T47D (cell line): ENCODE measurements at regions not wholly inside any gene's neighbourhood (a gene's known extent, or its start where the extent isn't known, plus 50 kb on each side); places are given as distances from the start of the nearest gene placed in this dataset.

Experiments
- DNase-seq, 2 experiments: peaks; one replicate each; pipeline versions ENCODE4 v3.0.0 to v3.0.0-alpha.2; 2011 to 2012; ENCODE audit warnings: low read depth in 1 of 2, low spot score in 1 of 2
- JUND ChIP-seq: IDR thresholded peaks from 2 replicates; pipeline ENCODE4 v1.6.1; 2012; ENCODE audit warnings: low read depth
- in situ Hi-C: cut with HindIII; loops from 2 replicates; pipeline ENCODE4 v1.10.0; 2016; ENCODE audit warnings: low sequenced_read_pairs, low pct_unique_long_range_greater_than_20kb

- in situ Hi-C loops = no loop called here
- no peak for DNase-seq
- no peak for TF ChIP-seq JUND
These were observed 72.8 kb upstream of the SPATA13 start for GRCh38 chr13:24087605-24088225.

DNA sequence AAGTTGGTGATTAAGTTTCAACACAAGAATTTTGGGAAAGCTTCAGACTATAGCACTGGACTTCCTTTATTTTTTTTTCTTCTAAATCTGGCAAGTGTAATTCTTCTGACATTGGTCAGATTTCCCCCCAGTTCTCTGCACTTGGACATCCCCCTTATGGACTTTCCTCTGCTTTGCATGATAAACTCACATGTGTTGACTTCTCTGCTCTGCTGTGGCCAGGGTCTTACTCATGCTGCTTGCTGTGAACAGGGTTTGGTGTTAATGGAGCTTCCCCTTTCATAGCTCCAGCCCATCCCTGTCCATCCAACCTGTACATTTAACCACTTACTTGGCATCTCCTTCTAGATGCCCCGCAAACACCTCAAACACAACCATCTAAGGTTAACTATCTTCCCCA, 70.5 kb upstream of the SPATA13 start:
- in situ Hi-C loops = no loop called here
- DNase-seq = no peak
- no peak for TF ChIP-seq JUND

- in situ Hi-C loops = no loop called here
- TF ChIP-seq JUND = no peak
- no peak for DNase-seq
These were observed 69.4 kb upstream of the SPATA13 start for GRCh38 chr13:24091080-24091479.

GRCh38 chr13:24092108-24092507, 68.4 kb upstream of the SPATA13 start:
- in situ Hi-C loops = no loop called here
- TF ChIP-seq JUND = no peak
- DNase-seq = no peak

DNA sequence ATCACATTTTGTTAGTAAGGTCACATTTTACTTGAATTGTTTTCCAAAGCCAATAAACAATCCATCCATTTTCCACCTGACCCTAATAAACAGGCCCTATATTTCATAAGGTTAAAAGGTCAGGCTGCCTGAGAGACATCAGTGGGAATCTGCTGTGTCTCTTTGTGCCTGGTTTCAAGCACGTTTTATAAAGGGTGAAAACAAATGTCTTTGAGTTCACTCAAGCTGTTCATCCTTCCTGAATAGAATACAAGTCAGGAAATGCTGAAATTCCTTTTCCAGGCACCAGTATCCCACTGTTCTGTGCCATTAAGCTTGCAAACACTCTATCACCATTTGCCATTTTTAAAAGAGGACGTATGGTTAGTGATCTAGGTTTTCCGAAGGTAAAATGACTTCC, 67.5 kb upstream of the SPATA13 start:
- no peak for DNase-seq
- TF ChIP-seq JUND = no peak
- in situ Hi-C loops = no loop called here

DNA sequence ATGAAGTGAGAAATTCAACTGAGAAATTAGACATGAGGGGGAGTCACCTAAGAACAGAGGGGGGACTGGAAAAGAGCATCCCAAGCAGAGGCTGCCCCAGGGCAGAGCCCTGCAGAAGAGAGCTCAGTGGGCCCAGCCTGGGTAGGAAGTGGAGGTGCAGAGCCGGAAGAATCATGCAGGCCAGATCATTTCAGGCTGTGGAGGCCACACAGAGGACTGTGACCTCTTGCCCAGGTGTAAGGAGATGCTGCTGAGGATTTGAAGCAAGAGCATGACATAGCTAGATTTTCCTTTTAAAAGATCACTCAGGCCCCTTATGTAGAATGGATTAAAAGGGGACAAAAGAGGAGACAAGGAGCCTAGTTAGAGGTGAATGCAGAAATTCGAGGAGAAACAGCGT, 63.9 kb upstream of the SPATA13 start:
- no peak for DNase-seq
- in situ Hi-C loops = no loop called here
- no peak for TF ChIP-seq JUND

DNA sequence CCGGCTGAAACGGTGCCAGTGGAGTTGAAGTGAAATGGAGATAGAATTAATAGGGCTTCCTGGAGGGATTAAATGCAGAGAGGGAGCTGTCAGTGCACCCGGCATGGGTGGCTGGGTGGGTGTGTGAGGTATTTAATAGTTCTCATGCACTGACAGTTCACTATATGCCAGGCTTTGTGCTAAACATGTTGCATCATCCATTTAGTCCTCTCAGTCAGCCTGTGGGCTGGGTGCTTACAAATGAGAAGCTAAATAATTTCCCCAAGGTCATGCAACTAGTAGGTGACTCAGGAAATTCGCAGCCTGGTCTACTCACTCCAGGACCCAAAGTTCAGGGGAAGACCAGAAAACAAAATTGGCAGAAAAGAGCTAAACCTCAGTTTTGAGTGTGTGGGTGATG, 63.5 kb upstream of the SPATA13 start:
- no peak for TF ChIP-seq JUND
- in situ Hi-C loops = no loop called here
- DNase-seq = no peak

- TF ChIP-seq JUND = no peak
- in situ Hi-C loops = no loop called here
These were observed 62.9 kb upstream of the SPATA13 start for GRCh38 chr13:24097667-24098066.

GRCh38 chr13:24099490-24099889, 61.0 kb upstream of the SPATA13 start:
- no peak for TF ChIP-seq JUND
- in situ Hi-C loops = no loop called here
- DNase-seq = no peak

More at GRCh38 chr13:24097667-24098066, 62.9 kb upstream of the SPATA13 start:
- no peak for DNase-seq

DNA sequence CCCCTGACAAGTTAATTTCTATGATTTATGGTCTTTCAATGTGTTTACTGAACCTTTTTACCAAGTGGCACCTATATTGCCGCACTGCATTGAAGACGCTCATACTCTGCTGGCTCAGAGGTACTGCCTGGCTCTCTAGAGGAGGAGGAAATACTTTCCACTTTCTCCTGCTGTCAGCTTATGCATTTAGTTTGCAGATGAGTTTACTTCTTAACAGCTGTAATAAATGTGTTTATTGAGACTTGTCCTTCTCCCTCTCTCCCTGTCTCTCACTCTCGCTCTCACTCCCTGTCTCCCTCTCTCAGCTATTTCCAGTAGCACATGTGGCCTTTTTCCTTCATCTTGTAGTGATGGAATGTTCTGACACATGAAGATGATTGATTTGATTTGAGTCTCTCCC, 60.3 kb upstream of the SPATA13 start:
- TF ChIP-seq JUND = no peak
- in situ Hi-C loops = no loop called here
- DNase-seq = no peak

GRCh38 chr13:24103782-24104372, 56.6 kb upstream of the SPATA13 start:
- no peak for TF ChIP-seq JUND
- in situ Hi-C loops = no loop called here

GRCh38 chr13:24104723-24105122, 55.8 kb upstream of the SPATA13 start:
- no peak for DNase-seq
- in situ Hi-C loops = no loop called here
- TF ChIP-seq JUND = no peak

More at GRCh38 chr13:24103782-24104372, 56.6 kb upstream of the SPATA13 start:
- no peak for DNase-seq

- DNase-seq = no peak
- in situ Hi-C loops = no loop called here
- TF ChIP-seq JUND = no peak
These were observed 54.1 kb upstream of the SPATA13 start for GRCh38 chr13:24106429-24106828.
